Thoracic aorta (tissue), 2 donors: ENCODE measurements at regions not wholly inside any gene's neighbourhood (a gene's known extent, or its start where the extent isn't known, plus 50 kb on each side); places are given as distances from the start of the nearest gene placed in this dataset.

Experiments
- ATAC-seq: fragments of 150-250 bp; one replicate; pipeline ENCODE4 v1.8.0; 2017; ENCODE audit warnings: low read depth; ENCODE audit not compliant: insufficient number of reproducible peaks, low FRiP score
- DNase-seq: peaks from one replicate; pipeline ENCODE4 v3.0.0-alpha.2; 2020; ENCODE audit warnings: low spot score
- H3K27ac ChIP-seq, 2 donors: fragments of 200-600 bp; sonication (generic); 1 replicate in 1 of 2; 2 replicates in 1 of 2; pipeline ENCODE4 v1.5.1; 2016; ENCODE audit warnings: mild to moderate bottlenecking in 2 of 2, moderate library complexity in 2 of 2
- H3K27me3 ChIP-seq: fragments of 200-600 bp; sonication (generic); replicated peaks from 2 replicates; pipeline ENCODE4 v1.6.0; 2016; ENCODE audit warnings: mild to moderate bottlenecking; ENCODE audit not compliant: insufficient read depth
- H3K36me3 ChIP-seq: fragments of 200-600 bp; sonication (generic); one replicate; pipeline ENCODE4 v1.5.1; 2016
- H3K4me1 ChIP-seq, 2 donors: fragments of 200-600 bp; sonication (generic); 1 replicate in 1 of 2; 2 replicates in 1 of 2; pipeline versions ENCODE4 v1.5.1 to v1.6.0; 2016; ENCODE audit warnings: low read depth in 2 of 2, mild to moderate bottlenecking in 1 of 2; ENCODE audit not compliant: control insufficient read depth in 1 of 2
- H3K4me3 ChIP-seq: fragments of 200-600 bp; sonication (generic); 2 replicates; pipeline ENCODE4 v1.5.1; 2016; ENCODE audit warnings: mild to moderate bottlenecking
- H3K9me3 ChIP-seq: fragments of 200-600 bp; sonication (generic); 2 replicates; pipeline ENCODE4 v1.5.1; 2016
- TF ChIP-seq, protein P1 (sequence below): fragments of 200-600 bp; sonication (generic); IDR thresholded peaks from one replicate; pipeline ENCODE4 v1.5.1; 2019; ENCODE audit warnings: antibody characterized with exemption

DNA sequence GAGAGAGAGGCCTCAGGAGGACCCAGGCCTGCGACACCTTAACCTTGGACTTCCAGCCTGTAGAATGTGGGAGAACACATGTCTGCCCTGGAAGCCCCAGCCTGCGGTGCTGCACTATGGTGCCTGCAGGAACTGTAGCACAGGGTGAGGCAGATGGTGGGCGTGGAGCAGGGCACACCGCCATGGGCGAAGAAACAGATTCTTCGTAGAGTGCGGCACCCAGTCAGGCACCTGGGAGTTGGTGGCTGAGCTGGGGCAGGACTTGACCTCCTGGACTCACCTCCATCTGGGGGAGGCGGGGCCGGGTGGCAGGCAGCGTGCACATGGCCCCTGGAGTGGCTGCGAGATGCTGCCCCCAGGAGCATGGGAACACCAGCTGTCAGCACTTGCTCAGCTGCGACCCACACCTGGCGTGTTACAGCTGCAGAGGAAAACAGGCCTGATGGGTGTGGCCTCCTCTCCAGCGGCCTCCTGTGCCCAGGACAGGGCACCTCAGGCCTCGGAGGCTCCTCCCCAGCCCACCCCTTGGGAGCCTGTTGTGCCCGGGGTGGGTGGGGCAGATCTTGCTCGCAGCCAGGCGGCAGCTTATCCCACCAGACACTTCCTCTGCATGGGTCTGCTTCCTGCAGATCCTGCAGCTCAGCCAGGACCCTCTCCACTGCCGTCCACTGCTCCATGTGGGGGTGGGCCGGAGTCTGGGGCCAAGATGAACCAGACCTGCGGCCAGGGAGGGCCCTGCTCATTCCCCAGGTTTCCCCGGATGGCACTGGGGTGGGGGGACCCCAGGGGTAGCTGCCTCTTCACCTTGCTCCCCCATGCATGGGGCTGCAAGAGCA, 80.4 kb downstream of the MYEOV start:
- TF ChIP-seq, protein P1, sequence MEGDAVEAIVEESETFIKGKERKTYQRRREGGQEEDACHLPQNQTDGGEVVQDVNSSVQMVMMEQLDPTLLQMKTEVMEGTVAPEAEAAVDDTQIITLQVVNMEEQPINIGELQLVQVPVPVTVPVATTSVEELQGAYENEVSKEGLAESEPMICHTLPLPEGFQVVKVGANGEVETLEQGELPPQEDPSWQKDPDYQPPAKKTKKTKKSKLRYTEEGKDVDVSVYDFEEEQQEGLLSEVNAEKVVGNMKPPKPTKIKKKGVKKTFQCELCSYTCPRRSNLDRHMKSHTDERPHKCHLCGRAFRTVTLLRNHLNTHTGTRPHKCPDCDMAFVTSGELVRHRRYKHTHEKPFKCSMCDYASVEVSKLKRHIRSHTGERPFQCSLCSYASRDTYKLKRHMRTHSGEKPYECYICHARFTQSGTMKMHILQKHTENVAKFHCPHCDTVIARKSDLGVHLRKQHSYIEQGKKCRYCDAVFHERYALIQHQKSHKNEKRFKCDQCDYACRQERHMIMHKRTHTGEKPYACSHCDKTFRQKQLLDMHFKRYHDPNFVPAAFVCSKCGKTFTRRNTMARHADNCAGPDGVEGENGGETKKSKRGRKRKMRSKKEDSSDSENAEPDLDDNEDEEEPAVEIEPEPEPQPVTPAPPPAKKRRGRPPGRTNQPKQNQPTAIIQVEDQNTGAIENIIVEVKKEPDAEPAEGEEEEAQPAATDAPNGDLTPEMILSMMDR: no peak
- no peak overlapping the region for H3K27ac ChIP-seq
- no peaks in the 10 kb centered on the region for H3K27me3 ChIP-seq
- no peak overlapping the region for H3K4me3 ChIP-seq
- DNase-seq (no peak), ATAC-seq (no peak)
- H3K9me3 ChIP-seq: no peaks in the 10 kb centered on the region
- H3K36me3 ChIP-seq: no peaks in the 10 kb centered on the region
- H3K4me1 ChIP-seq: peaks cover 0 to 4% of the 10 kb centered on the region in 2 donors

DNA sequence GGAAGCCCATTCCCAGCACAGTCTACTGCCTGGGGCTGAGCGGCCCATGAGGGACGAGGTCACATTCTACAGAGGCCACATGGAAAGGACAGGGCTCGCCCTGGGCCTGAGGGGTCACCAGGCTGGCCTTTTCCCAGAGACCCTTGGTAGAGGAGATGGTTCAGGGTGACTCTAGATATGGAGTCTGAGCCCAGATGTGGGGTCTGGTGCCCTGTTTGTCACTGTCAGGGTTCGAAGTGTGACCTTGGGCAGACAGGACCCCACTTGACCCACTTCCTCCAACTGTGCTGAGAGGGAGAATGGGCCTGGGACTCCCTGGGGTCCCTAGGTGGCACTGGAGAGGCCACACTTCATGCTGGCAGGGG, 81.0 kb downstream of the MYEOV start:
- H3K9me3 ChIP-seq: no peaks in the 10 kb centered on the region
- ATAC-seq: no peak
- DNase-seq: no peak

DNA sequence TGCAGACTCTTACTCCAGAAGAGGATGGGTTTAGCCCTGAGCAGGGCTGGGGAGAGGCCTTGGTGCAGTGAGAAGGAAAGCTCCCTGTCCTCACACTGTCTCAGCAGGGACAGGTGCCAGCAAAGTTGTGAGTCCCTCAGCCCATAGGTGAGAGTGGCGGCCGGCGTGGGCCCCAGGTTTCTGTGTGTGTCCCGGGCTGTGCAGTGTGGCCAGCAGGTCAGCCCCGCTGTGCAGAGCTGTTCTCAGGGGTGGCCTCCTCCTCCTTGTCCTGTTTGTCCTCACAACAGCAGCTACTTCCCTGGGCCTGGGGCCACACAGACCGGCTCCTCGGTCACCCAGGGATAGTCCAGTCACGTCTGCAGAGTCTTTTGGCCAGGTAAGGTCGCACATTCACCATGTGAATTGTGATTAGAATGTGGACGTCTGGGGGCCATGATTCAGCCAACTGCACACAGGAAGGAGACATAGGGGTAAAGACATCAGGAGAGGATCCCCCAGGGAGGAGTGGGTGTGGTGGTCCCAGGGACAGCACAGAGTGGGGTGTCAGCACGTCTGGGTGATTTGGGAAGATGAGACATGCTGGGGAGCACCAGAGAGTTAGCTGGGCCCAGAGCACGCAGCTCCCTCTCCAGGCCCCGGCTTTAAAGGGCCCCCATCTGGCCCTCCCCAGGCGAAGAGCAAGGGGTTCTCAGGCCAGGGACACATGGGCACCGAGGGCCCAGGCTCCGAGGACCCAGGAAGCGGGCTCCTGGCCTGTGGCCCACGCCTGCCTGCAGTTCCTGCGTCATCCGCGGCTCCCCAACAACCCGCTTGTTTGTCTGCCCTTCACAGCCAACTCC, 81.6 kb downstream of the MYEOV start:
- DNase-seq: no peak
- no peak for ATAC-seq
- H3K27me3 ChIP-seq: no peaks in the 10 kb centered on the region
- no peak overlapping the region for H3K4me3 ChIP-seq
- no peaks in the 10 kb centered on the region for H3K9me3 ChIP-seq
- peaks cover 0 to 4% of the 10 kb centered on the region in 2 donors for H3K4me1 ChIP-seq
- H3K27ac ChIP-seq: no peak overlapping the region
- TF ChIP-seq, protein P1: no peak
- H3K36me3 ChIP-seq: no peaks in the 10 kb centered on the region

More for the DNA sequence above, 81.0 kb downstream of the MYEOV start:
- Histone ChIP-seq H3K36me3 (no peaks in the 10 kb centered on the region), H3K4me1 (peaks cover 0 to 4% of the 10 kb centered on the region in 2 donors), H3K4me3 (no peak overlapping the region), H3K27me3 (no peaks in the 10 kb centered on the region), H3K27ac (no peak overlapping the region)
- TF ChIP-seq, protein P1: no peak

DNA sequence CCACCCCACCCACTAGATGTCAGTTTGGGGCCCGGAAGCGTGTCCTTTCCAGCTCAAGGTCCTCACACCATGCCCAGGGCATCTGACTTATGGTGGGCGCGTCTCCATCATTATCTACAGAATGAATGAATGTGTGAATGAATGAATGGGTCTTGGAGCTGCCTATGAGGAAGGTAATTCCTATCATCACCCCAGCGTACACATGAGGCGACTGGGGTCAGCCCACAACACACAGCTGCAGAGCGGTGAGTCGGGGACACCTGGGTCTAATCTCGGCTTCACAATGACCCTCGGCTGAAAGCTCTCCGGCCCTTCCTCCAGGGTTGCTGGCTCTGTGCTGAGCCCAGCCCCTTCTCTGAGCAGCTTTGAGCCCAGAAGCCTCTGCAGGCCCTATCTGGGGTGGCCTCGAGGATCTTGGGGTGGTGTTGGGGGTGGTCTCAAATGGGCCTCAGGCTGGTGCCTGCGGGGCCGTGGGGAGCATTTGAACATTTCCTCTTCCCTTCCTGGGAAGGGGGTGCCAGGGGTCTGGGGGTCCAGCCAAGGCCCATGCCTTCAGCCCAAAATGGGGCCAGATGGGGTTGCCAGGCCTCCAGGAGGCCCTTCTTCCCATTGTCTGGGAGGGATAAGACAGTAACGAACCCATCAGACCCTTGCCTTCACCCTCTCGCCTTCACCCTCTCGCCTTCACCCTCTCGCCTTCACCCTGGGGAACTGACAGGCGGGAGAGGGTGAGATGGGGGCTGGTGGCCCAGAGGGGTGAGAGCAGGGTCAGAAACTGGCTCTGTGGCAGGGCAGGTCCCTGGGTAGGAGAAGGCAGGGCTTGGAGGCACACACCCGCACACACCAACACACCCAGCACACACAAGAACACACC, 82.4 kb downstream of the MYEOV start:
- DNase-seq (no peak), ATAC-seq (no peak)
- no peak overlapping the region for H3K4me3 ChIP-seq
- no peaks in the 10 kb centered on the region for H3K27me3 ChIP-seq
- H3K4me1 ChIP-seq: peaks cover 0 to 4% of the 10 kb centered on the region in 2 donors
- TF ChIP-seq, protein P1: no peak
- no peak overlapping the region for H3K27ac ChIP-seq
- H3K9me3 ChIP-seq: no peaks in the 10 kb centered on the region
- H3K36me3 ChIP-seq: no peaks in the 10 kb centered on the region
